Mesodermal cell (in vitro differentiated cells): ENCODE measurements at regions not wholly inside any gene's neighbourhood (a gene's known extent, or its start where the extent isn't known, plus 50 kb on each side); places are given as distances from the start of the nearest gene placed in this dataset.

Experiments used
- H3K27ac ChIP-seq: 2 replicates; pipeline ENCODE4 v1.7.0; 2013; ENCODE audit warnings: mild to moderate bottlenecking, low read depth, low read length, moderate library complexity; ENCODE audit not compliant: severe bottlenecking
- H3K36me3 ChIP-seq: 2 replicates; pipeline ENCODE4 v1.7.1; 2013; ENCODE audit warnings: mild to moderate bottlenecking, low read length, moderate library complexity; ENCODE audit not compliant: control insufficient read depth, insufficient read depth
- H3K4me1 ChIP-seq: one replicate; pipeline ENCODE4 v1.7.1; 2013; ENCODE audit warnings: mild to moderate bottlenecking, low read length; ENCODE audit not compliant: insufficient read depth, control insufficient read depth, poor library complexity, severe bottlenecking
- H3K4me3 ChIP-seq: 2 replicates; pipeline ENCODE4 v1.7.0; 2013; ENCODE audit warnings: low read length, control low read depth, mild to moderate bottlenecking; ENCODE audit not compliant: insufficient read depth, poor library complexity, severe bottlenecking; ENCODE audit errors: extremely low read depth
- H3K9me3 ChIP-seq: 2 replicates; pipeline ENCODE4 v1.7.1; 2013; ENCODE audit warnings: mild to moderate bottlenecking, low read length, moderate library complexity; ENCODE audit not compliant: control insufficient read depth
- WGBS, 2 experiments: methylation state at CpG; one replicate each; pipeline ENCODE4 v1.1.5; 2013; ENCODE audit warnings: missing lambda C conversion rate in 2 of 2; ENCODE audit not compliant: insufficient coverage in 2 of 2; 5-methylcytosine and 5-hydroxymethylcytosine counted together

DNA sequence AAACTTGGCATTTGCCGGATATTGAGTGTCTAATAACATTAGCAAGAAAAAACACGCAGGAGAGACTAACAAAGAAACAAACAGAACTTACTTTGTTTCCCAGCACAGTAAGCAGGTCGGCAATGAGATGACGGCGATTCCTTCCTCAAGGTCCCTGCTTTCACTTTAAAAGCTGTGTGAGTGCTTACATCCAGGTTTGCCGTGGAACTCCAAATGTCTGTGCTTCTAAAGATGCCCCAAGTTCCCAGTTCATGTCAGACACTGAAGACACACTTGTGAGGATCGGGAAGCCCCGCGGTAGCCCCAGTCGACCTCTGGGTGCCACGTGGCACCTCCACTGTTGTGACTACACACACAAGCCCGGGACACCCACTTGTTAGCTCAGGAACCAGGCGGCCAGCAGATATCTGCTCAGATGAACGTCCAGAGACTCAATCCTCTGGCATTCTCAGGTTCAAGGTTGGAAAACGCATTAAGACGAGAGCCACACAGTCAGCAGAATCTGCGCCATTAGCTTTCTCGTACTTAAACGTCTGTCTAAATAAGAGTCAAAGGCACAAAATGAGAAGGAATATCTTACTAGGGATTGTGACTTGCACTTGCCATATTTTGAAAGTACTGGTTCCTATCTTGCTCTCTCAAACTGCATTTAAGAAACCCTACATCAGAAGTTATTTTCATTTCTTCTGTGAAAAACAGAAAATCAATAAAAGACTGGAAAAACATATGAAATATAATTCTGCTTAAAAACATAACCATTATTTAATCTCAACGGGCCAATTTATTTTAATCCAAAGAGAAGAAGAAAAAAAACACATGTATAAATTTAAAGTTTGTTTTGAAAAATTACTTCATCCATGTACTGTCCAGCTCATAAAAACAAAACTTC is 207.6 kb upstream of the KLF14 start:
- H3K9me3 ChIP-seq = no peaks in the 10 kb centered on the region
- no peak overlapping the region for H3K4me3 ChIP-seq
- no peak overlapping the region for H3K27ac ChIP-seq
- WGBS, 2 experiments = 88 to 92% methylated on average over 17 to 18 of the region's 20 CpGs
- peaks cover 13% of the 10 kb centered on the region for H3K4me1 ChIP-seq
- peaks cover 4% of the 10 kb centered on the region for H3K36me3 ChIP-seq

- H3K4me3 ChIP-seq = no peak overlapping the region
- peaks cover 13% of the 10 kb centered on the region for H3K4me1 ChIP-seq
- WGBS, 2 experiments = 90 to 91% methylated on average over 3 to 9 of the region's 10 CpGs
- no peaks in the 10 kb centered on the region for H3K9me3 ChIP-seq
- no peak overlapping the region for H3K27ac ChIP-seq
- peaks cover 4% of the 10 kb centered on the region for H3K36me3 ChIP-seq
Observed at GRCh38 chr7:130942211-130942964, 208.4 kb upstream of the KLF14 start.

- 82 to 90% methylated on average over 3 to 6 of the region's 9 CpGs for WGBS, 2 experiments
- peaks cover 13% of the 10 kb centered on the region for H3K4me1 ChIP-seq
- no peak overlapping the region for H3K4me3 ChIP-seq
- peaks cover 4% of the 10 kb centered on the region for H3K36me3 ChIP-seq
- H3K9me3 ChIP-seq = no peaks in the 10 kb centered on the region
- no peak overlapping the region for H3K27ac ChIP-seq
Observed at GRCh38 chr7:130943336-130943901, 209.4 kb upstream of the KLF14 start.

- H3K27ac ChIP-seq = no peak overlapping the region
- no CpG with 5 or more reads among the region's 3 CpGs for WGBS, 2 experiments
- H3K4me1 ChIP-seq = peaks cover 13% of the 10 kb centered on the region
- peaks cover 4% of the 10 kb centered on the region for H3K36me3 ChIP-seq
- H3K4me3 ChIP-seq = no peak overlapping the region
- H3K9me3 ChIP-seq = no peaks in the 10 kb centered on the region
Observed at GRCh38 chr7:130943981-130944380, 210.0 kb upstream of the KLF14 start.

DNA sequence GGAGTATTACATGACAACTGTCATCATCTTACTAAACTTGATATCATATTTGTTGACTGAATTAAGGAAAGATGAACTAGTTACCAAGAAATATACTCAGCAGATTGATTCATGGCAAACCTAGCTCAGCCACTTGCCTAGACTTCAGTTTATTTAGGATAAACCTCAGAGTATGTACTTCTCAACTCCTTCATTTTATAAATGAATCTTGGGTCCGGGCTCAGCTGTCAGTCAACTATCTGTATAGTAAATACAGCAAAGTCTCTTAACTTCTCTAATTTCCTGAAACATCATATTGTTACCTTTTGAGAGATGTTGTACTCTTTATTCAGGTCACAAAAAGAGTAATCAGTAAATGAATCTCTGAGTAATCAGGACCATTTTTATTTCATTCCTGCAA is 211.0 kb upstream of the KLF14 start:
- H3K36me3 ChIP-seq = peaks cover 4% of the 10 kb centered on the region
- WGBS, 2 experiments = no CpG with 5 or more reads among the region's 1 CpG
- H3K27ac ChIP-seq = no peak overlapping the region
- peaks cover 13% of the 10 kb centered on the region for H3K4me1 ChIP-seq
- H3K4me3 ChIP-seq = no peak overlapping the region
- no peaks in the 10 kb centered on the region for H3K9me3 ChIP-seq

DNA sequence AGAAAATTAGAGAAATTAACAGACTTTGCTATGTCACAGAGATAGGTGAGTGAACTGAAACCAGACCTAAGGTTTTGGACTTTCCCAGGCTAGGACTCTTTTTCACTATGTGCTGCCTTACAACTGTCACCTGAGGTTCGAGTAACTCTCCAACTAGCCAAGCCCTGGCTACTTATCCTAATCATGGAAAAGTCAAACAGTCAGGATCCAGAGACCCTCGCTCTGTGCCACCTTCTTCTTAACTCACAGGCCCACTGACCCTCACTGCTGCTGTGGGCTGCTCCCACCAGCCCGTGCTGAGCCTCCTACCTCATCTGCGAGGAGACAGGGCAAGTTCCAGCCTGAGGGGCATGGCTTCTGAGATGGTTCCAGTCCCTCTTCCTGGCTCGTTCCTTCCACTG is 211.4 kb upstream of the KLF14 start:
- H3K36me3 ChIP-seq = peaks cover 4% of the 10 kb centered on the region

DNA sequence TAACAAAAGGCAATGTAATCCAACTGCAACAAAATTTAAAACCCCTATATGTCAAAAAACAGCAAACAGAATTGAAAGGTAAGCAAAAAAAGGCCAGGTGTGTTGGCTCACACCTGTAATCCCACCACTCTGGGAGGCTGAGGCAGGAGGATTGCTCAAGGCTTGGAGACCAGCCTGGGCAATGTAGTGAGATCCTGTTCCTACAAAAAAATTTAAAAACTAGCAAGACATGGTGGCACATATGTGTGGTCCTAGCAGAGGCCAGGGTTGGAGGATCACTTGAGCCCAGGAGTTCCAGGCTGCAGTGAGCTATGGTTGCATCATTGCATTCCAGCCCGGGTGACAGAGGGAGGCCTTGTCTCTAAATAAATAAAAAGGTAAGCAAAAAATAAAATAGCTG is 212.1 kb upstream of the KLF14 start:
- peaks cover 13% of the 10 kb centered on the region for H3K4me1 ChIP-seq
- no peak overlapping the region for H3K27ac ChIP-seq
- H3K4me3 ChIP-seq = no peak overlapping the region
- WGBS, 2 experiments = no CpG with 5 or more reads among the region's 1 CpG
- peaks cover 4% of the 10 kb centered on the region for H3K36me3 ChIP-seq
- no peaks in the 10 kb centered on the region for H3K9me3 ChIP-seq

More for the DNA sequence above, 211.4 kb upstream of the KLF14 start:
- H3K4me3 ChIP-seq = no peak overlapping the region
- H3K9me3 ChIP-seq = no peaks in the 10 kb centered on the region
- peaks cover 13% of the 10 kb centered on the region for H3K4me1 ChIP-seq
- WGBS, 2 experiments = 87 to 95% methylated on average over 2 to 5 of the region's 5 CpGs
- H3K27ac ChIP-seq = no peak overlapping the region

DNA sequence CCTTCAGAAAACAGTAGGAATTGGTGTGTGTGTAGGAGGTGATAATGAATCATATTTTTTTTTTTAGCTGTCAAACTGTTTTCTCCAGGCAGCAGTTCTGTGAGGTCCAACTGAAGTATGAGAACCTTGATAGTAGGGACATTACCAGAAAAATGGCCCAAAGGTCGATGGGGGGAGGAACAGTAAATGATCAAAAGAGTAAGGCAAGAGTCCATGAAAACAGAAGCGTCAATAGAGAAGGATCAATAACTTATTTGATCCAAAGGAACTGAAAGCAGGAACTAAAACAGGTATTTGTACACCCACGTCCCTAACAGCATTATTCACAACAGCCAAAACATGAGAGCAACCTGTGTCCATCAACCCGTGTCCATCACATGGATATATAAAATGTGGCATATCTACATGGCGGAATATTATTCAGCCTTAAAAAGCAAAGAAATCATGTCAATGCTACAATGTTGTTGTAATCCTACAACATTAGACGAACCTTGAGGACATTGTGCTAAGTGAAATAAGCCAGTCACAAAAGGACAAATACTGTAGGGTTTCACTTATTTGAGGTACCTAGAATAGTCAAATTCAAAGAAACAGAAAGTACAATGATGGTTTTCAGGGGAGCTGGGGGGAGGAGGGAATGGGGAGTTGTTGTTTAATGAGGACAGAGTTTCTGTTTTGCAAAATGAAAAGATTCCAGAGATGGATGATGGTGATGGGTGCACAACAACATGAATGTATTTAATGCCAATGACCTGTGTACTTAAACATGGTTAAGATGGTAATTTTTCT is 214.0 kb upstream of the KLF14 start:
- H3K4me3 ChIP-seq = no peak overlapping the region
- no peaks in the 10 kb centered on the region for H3K9me3 ChIP-seq
- H3K36me3 ChIP-seq = peaks cover 4% of the 10 kb centered on the region
- peaks cover 5% of the 10 kb centered on the region for H3K4me1 ChIP-seq
- no peak overlapping the region for H3K27ac ChIP-seq
- 94 to 98% methylated on average over 3 to 5 of the region's 6 CpGs for WGBS, 2 experiments

DNA sequence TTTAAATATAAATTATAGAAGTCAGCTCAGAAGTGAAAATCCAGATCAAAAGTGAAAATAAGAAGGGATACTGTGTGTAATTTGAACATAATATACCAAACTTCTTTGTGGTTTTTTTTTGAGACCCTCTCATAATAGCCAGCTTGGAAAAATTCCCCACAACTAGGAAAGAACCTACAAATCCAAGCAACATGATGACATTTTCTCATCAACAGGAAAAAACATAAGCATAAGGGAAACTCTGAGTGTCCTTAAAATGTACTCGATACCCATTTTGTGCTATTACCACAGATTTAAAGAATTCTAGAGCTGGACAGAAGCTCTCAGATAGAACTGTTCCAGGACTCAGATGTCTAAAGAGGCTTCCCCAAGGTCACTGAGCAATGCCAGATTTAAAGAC is 214.8 kb upstream of the KLF14 start:
- Histone ChIP-seq H3K36me3 (peaks cover 4% of the 10 kb centered on the region), H3K9me3 (no peaks in the 10 kb centered on the region), H3K4me3 (no peak overlapping the region), H3K27ac (no peak overlapping the region), H3K4me1 (no peaks in the 10 kb centered on the region)
- WGBS, 2 experiments = 89 to 100% methylated on average over 1 of the region's 1 CpG

GRCh38 chr7:130949550-130949949 is 215.5 kb upstream of the KLF14 start:
- Histone ChIP-seq H3K4me1 (no peaks in the 10 kb centered on the region), H3K36me3 (peaks cover 4% of the 10 kb centered on the region), H3K27ac (no peak overlapping the region), H3K4me3 (no peak overlapping the region), H3K9me3 (no peaks in the 10 kb centered on the region)
- WGBS, 2 experiments = no CpG with 5 or more reads among the region's 2 CpGs
